Stomach (tissue), 8 donors: ENCODE measurements at regions not wholly inside any gene's neighbourhood (a gene's known extent, or its start where the extent isn't known, plus 50 kb on each side); places are given as distances from the start of the nearest gene placed in this dataset.

Experiments
- DNase-seq, 2 donors: peaks; one replicate each; pipeline versions ENCODE4 v3.0.0 to v3.0.0-alpha.2; 2013 to 2019
- H3K27ac ChIP-seq, 5 donors: fragments of 200-600 bp in 4 of 5; sonication (generic) in 4 of 5; one replicate each; pipeline ENCODE4 v1.5.1; 2013 to 2019; ENCODE audit warnings: mild to moderate bottlenecking in 1 of 5, moderate library complexity in 1 of 5
- H3K27me3 ChIP-seq, 3 donors: fragments of 200-600 bp; sonication (generic); one replicate each; pipeline ENCODE4 v1.5.1; 2017 to 2019; ENCODE audit warnings: mixed run types in 1 of 3
- H3K36me3 ChIP-seq, 4 donors: fragments of 200-600 bp; sonication (generic); 1 replicate in 3 of 4; 2 replicates in 1 of 4; pipeline ENCODE4 v1.5.1; 2016 to 2019
- H3K4me1 ChIP-seq, 4 donors: fragments of 200-600 bp; sonication (generic); one replicate each; pipeline ENCODE4 v1.5.1; 2016 to 2019
- H3K4me3 ChIP-seq, 4 donors: fragments of 200-600 bp; sonication (generic) in 3 of 4; one replicate each; pipeline ENCODE4 v1.5.1; 2016 to 2019; ENCODE audit warnings: mild to moderate bottlenecking in 1 of 4
- H3K9me3 ChIP-seq, 4 donors: fragments of 200-600 bp; sonication (generic); one replicate each; pipeline ENCODE4 v1.5.1; 2016 to 2019
- CTCF ChIP-seq, 7 experiments: fragments of 450-650 bp in 4 of 7; fragments of 200-600 bp in 3 of 7; sonication (generic) in 3 of 7; IDR thresholded peaks; one replicate each; pipeline ENCODE4 v1.5.1; 2016 to 2019; ENCODE audit warnings: antibody characterized with exemption in 7 of 7, control low read depth in 2 of 7, mild to moderate bottlenecking in 1 of 7
- EP300 ChIP-seq: sonication (generic); formaldehyde crosslinking; IDR thresholded peaks from one replicate; pipeline ENCODE4 v1.6.1; 2017; ENCODE audit warnings: antibody characterized with exemption
- POLR2A ChIP-seq, 4 donors: fragments of 450-650 bp; IDR thresholded peaks; one replicate each; pipeline ENCODE4 v1.6.1; 2016; ENCODE audit warnings: antibody characterized with exemption in 4 of 4, control low read depth in 2 of 4, mild to moderate bottlenecking in 1 of 4, moderate library complexity in 1 of 4
- POLR2AphosphoS5 ChIP-seq, 3 donors: sonication (generic); formaldehyde crosslinking; IDR thresholded peaks; one replicate each; pipeline ENCODE4 v1.6.1; 2016; ENCODE audit warnings: antibody characterized with exemption in 3 of 3
- WGBS, 5 donors: extraction: QIAGEN DNeasy Blood & Tissue Kit in 3 of 5; methylation state at CpG; one replicate each; pipeline versions ENCODE4 v1.1.5 to v1.1.7; 2013 to 2018; 5-methylcytosine and 5-hydroxymethylcytosine counted together
- intact Hi-C: fragments of 100-400 bp; cut with DNase I; formaldehyde crosslinking; loops from one replicate; pipeline ENCODE4 v1.15.1; 2023; ENCODE audit warnings: low total_unique reads
- donor health status: healthy with polysubstance abuse.
- donor health status: Bipolar disorder and iron deficiency.
- donor health status: healthy.

- intact Hi-C loops = no loop called here
- H3K4me1 ChIP-seq = no peaks in the 10 kb centered on the region
- H3K36me3 ChIP-seq = no peaks in the 10 kb centered on the region
- no peak overlapping the region for H3K4me3 ChIP-seq
- H3K27me3 ChIP-seq = no peaks in the 10 kb centered on the region
- H3K27ac ChIP-seq = no peak overlapping the region
- TF ChIP-seq CTCF (IDR thresholded peaks at IDR 0.05) = no peak
- TF ChIP-seq EP300 = no peak
- TF ChIP-seq POLR2AphosphoS5 (IDR thresholded peaks at IDR 0.05) = no peak
- no peak for TF ChIP-seq POLR2A (IDR thresholded peaks at IDR 0.05)
- no peaks in the 10 kb centered on the region for H3K9me3 ChIP-seq
- DNase-seq = no peak
- 86 to 91% (median 88%) methylated on average over 5 of the region's 5 CpGs for WGBS, 5 donors
Observed at GRCh38 chr2:19120181-19120580, 238.2 kb downstream of the OSR1 start.

GRCh38 chr2:19119326-19120001, 239.0 kb downstream of the OSR1 start:
- no peaks in the 10 kb centered on the region for H3K27me3 ChIP-seq
- intact Hi-C loops = no loop called here
- TF ChIP-seq POLR2AphosphoS5 (IDR thresholded peaks at IDR 0.05) (no peak), CTCF (IDR thresholded peaks at IDR 0.05) (no peak), POLR2A (IDR thresholded peaks at IDR 0.05) (no peak), EP300 (no peak)
- no peak for DNase-seq
- WGBS, 5 donors = 77 to 92% (median 86%) methylated on average over 3 of the region's 3 CpGs
- H3K27ac ChIP-seq = no peak overlapping the region
- no peaks in the 10 kb centered on the region for H3K4me1 ChIP-seq
- no peak overlapping the region for H3K4me3 ChIP-seq
- no peaks in the 10 kb centered on the region for H3K36me3 ChIP-seq
- H3K9me3 ChIP-seq = no peaks in the 10 kb centered on the region

GRCh38 chr2:19116918-19117317, 241.5 kb downstream of the OSR1 start:
- Histone ChIP-seq H3K27me3 (no peaks in the 10 kb centered on the region), H3K36me3 (no peaks in the 10 kb centered on the region), H3K9me3 (no peaks in the 10 kb centered on the region), H3K4me3 (no peak overlapping the region), H3K27ac (no peak overlapping the region), H3K4me1 (no peaks in the 10 kb centered on the region)
- no peak for TF ChIP-seq EP300
- TF ChIP-seq CTCF (IDR thresholded peaks at IDR 0.05) = no peak
- TF ChIP-seq POLR2AphosphoS5 (IDR thresholded peaks at IDR 0.05) = no peak
- no peak for TF ChIP-seq POLR2A (IDR thresholded peaks at IDR 0.05)
- intact Hi-C loops = no loop called here
- no peak for DNase-seq
- WGBS, 5 donors = 66 to 80% (median 68%) methylated on average over 4 of the region's 4 CpGs

GRCh38 chr2:19114754-19115231, 243.6 kb downstream of the OSR1 start:
- intact Hi-C loops = no loop called here

More at GRCh38 chr2:19114754-19115231, 243.6 kb downstream of the OSR1 start:
- Histone ChIP-seq H3K27me3 (no peaks in the 10 kb centered on the region), H3K36me3 (no peaks in the 10 kb centered on the region), H3K4me3 (no peak overlapping the region), H3K4me1 (no peaks in the 10 kb centered on the region), H3K27ac (no peak overlapping the region), H3K9me3 (no peaks in the 10 kb centered on the region)
- no peak for DNase-seq
- TF ChIP-seq EP300 (no peak), POLR2A (IDR thresholded peaks at IDR 0.05) (no peak), POLR2AphosphoS5 (IDR thresholded peaks at IDR 0.05) (no peak), CTCF (IDR thresholded peaks at IDR 0.05) (no peak)
